BE2C (cell line): ENCODE measurements at regions not wholly inside any gene's neighbourhood (a gene's known extent, or its start where the extent isn't known, plus 50 kb on each side); places are given as distances from the start of the nearest gene placed in this dataset.

Experiments
- DNase-seq: peaks from one replicate; pipeline ENCODE4 v3.0.0-alpha.2; 2020
- H3K27me3 ChIP-seq: fragments of 250-450 bp; sonication (Bioruptor Pico); 2 replicates; pipeline ENCODE4 v1.5.1; 2020; ENCODE audit warnings: mild to moderate bottlenecking
- H3K36me3 ChIP-seq: fragments of 250-450 bp; sonication (Bioruptor Pico); 2 replicates; pipeline ENCODE4 v1.5.1; 2020; ENCODE audit warnings: mild to moderate bottlenecking
- H3K4me1 ChIP-seq: fragments of 250-450 bp; sonication (Bioruptor Pico); 2 replicates; pipeline ENCODE4 v1.5.1; 2020
- H3K4me3 ChIP-seq: 2 replicates; pipeline ENCODE4 v1.5.1; 2011; ENCODE audit warnings: low read depth, low read length
- H3K9me3 ChIP-seq: fragments of 250-450 bp; sonication (Bioruptor Pico); 2 replicates; pipeline ENCODE4 v1.5.1; 2020
- CTCF ChIP-seq: IDR thresholded peaks from 2 replicates; pipeline ENCODE4 v1.5.1; 2012; ENCODE audit warnings: mild to moderate bottlenecking, low read depth, low read length

- Histone ChIP-seq H3K27me3 (no peaks in the 10 kb centered on the region), H3K9me3 (no peaks in the 10 kb centered on the region), H3K4me3 (no peak overlapping the region), H3K36me3 (no peaks in the 10 kb centered on the region), H3K4me1 (no peaks in the 10 kb centered on the region)
- DNase-seq = no peak
- TF ChIP-seq CTCF = no peak
Observed at GRCh38 chr1:61627365-61627764, 97.6 kb downstream of the TM2D1 start.

- no peak overlapping the region for H3K4me3 ChIP-seq
- no peak for TF ChIP-seq CTCF
- H3K27me3 ChIP-seq = no peaks in the 10 kb centered on the region
- no peaks in the 10 kb centered on the region for H3K4me1 ChIP-seq
- no peaks in the 10 kb centered on the region for H3K9me3 ChIP-seq
- H3K36me3 ChIP-seq = no peaks in the 10 kb centered on the region
- no peak for DNase-seq
Observed at GRCh38 chr1:61626816-61627215, 98.1 kb downstream of the TM2D1 start.

- Histone ChIP-seq H3K9me3 (no peaks in the 10 kb centered on the region), H3K4me1 (no peaks in the 10 kb centered on the region), H3K4me3 (no peak overlapping the region), H3K36me3 (no peaks in the 10 kb centered on the region), H3K27me3 (no peaks in the 10 kb centered on the region)
- no peak for TF ChIP-seq CTCF
- DNase-seq = no peak
Observed at GRCh38 chr1:61623852-61624251, 101.1 kb downstream of the TM2D1 start.

- no peak for TF ChIP-seq CTCF
- H3K4me3 ChIP-seq = no peak overlapping the region
- DNase-seq = no peak
Observed at GRCh38 chr1:61620536-61620935, 104.4 kb downstream of the TM2D1 start.

GRCh38 chr1:61618755-61619154 is 106.2 kb downstream of the TM2D1 start:
- TF ChIP-seq CTCF = no peak
- DNase-seq = no peak
- Histone ChIP-seq H3K27me3 (no peaks in the 10 kb centered on the region), H3K36me3 (no peaks in the 10 kb centered on the region), H3K4me3 (no peak overlapping the region), H3K9me3 (no peaks in the 10 kb centered on the region), H3K4me1 (no peaks in the 10 kb centered on the region)

More at GRCh38 chr1:61620536-61620935, 104.4 kb downstream of the TM2D1 start:
- Histone ChIP-seq H3K27me3 (no peaks in the 10 kb centered on the region), H3K4me1 (no peaks in the 10 kb centered on the region), H3K36me3 (no peaks in the 10 kb centered on the region), H3K9me3 (no peaks in the 10 kb centered on the region)

- Histone ChIP-seq H3K27me3 (no peaks in the 10 kb centered on the region), H3K4me1 (no peaks in the 10 kb centered on the region), H3K36me3 (no peaks in the 10 kb centered on the region), H3K4me3 (no peak overlapping the region), H3K9me3 (no peaks in the 10 kb centered on the region)
- TF ChIP-seq CTCF = no peak
- DNase-seq = no peak
Observed at GRCh38 chr1:61618193-61618592, 106.7 kb downstream of the TM2D1 start.
